HepG2 (cell line): ENCODE measurements at regions not wholly inside any gene's neighbourhood (a gene's known extent, or its start where the extent isn't known, plus 50 kb on each side); places are given as distances from the start of the nearest gene placed in this dataset.

ENCODE experiments used
- ASH2L ChIP-seq: fragments of 300-600, 200-600 bp; sonication (generic); IDR thresholded peaks from 2 replicates; pipeline ENCODE4 v1.7.0; 2017; ENCODE audit warnings: low read depth, mild to moderate bottlenecking, moderate library complexity, mixed read lengths, low read length; ENCODE audit not compliant: insufficient read length
- BCL3 ChIP-seq: sonication (generic); formaldehyde crosslinking; IDR thresholded peaks from 2 replicates; pipeline ENCODE4 v1.5.1; 2020; ENCODE audit warnings: mild to moderate bottlenecking, missing genetic modification reagents, moderate library complexity
- ELF1 ChIP-seq: sonication (generic); formaldehyde crosslinking; IDR thresholded peaks from 2 replicates; pipeline ENCODE4 v1.4.0; 2020; ENCODE audit warnings: missing genetic modification reagents
- KDM6A ChIP-seq: IDR thresholded peaks from 2 replicates; pipeline ENCODE4 v1.6.1; 2016; ENCODE audit warnings: low read depth
- KMT2B ChIP-seq: IDR thresholded peaks from 2 replicates; pipeline ENCODE4 v1.6.1; 2016; ENCODE audit warnings: missing genetic modification reagents, missing compliant biosample characterization
- NR1H2 ChIP-seq: sonication (generic); formaldehyde crosslinking; IDR thresholded peaks from 2 replicates; pipeline ENCODE4 v1.8.1; 2022; ENCODE audit warnings: low read depth, missing genetic modification reagents, borderline replicate concordance
- PBX2 ChIP-seq: IDR thresholded peaks from 2 replicates; pipeline ENCODE4 v1.6.1; 2016; ENCODE audit warnings: control low read depth
- POLR2AphosphoS5 ChIP-seq: IDR thresholded peaks from 2 replicates; pipeline ENCODE4 v1.6.1; 2012; ENCODE audit warnings: low read depth, low read length
- TAF1 ChIP-seq: sonication (generic); formaldehyde crosslinking; IDR thresholded peaks from 2 replicates; pipeline ENCODE4 v1.4.0; 2020; ENCODE audit warnings: missing genetic modification reagents
- ZNF10 ChIP-seq: sonication (generic); formaldehyde crosslinking; IDR thresholded peaks from 2 replicates; pipeline ENCODE4 v1.4.0; 2020; ENCODE audit warnings: mild to moderate bottlenecking, low read depth, missing genetic modification reagents, borderline replicate concordance
- ZNF280B ChIP-seq: sonication (generic); formaldehyde crosslinking; IDR thresholded peaks from 2 replicates; pipeline ENCODE4 v1.5.0; 2020; ENCODE audit warnings: missing genetic modification reagents, mild to moderate bottlenecking, borderline replicate concordance
- ZNF589 ChIP-seq: sonication (generic); formaldehyde crosslinking; conservative IDR thresholded peaks from 2 replicates; pipeline ENCODE4 v1.8.0; 2022; ENCODE audit warnings: mild to moderate bottlenecking, moderate library complexity, missing genetic modification reagents

GRCh38 chr7:131011976-131012375, 278.0 kb upstream of the KLF14 start:
- no peak for TF ChIP-seq NR1H2 (CRISPR knock-in tag)
- TF ChIP-seq KMT2B, result no peak
- no peak for TF ChIP-seq TAF1 (CRISPR knock-in tag)
- TF ChIP-seq PBX2 (CRISPR knock-in tag), result no peak
- no peak for TF ChIP-seq BCL3
- TF ChIP-seq ZNF10 (CRISPR knock-in tag), result no peak
- no peak for TF ChIP-seq ZNF589 (CRISPR knock-in tag)
- TF ChIP-seq ELF1, result no peak
- TF ChIP-seq POLR2AphosphoS5, result no peak
- TF ChIP-seq KDM6A (CRISPR knock-in tag), result no peak
- no peak for TF ChIP-seq ASH2L
- TF ChIP-seq ZNF280B (CRISPR knock-in tag), result no peak
